Left lung (tissue), 4 donors: ENCODE measurements at regions not wholly inside any gene's neighbourhood (a gene's known extent, or its start where the extent isn't known, plus 50 kb on each side); places are given as distances from the start of the nearest gene placed in this dataset.

ENCODE experiments used
- ATAC-seq: fragments of 200-7000 bp; cut with Tn5 transposase; one replicate; pipeline ENCODE4 v1.9.1; 2020; ENCODE audit warnings: moderate library complexity
- DNase-seq, 4 donors: peaks; one replicate each; pipeline ENCODE4 v3.0.0-alpha.2; 2013 to 2020
- H3K27ac ChIP-seq, 2 donors: fragments of 200-600 bp; sonication (generic) in 1 of 2; one replicate each; pipeline versions ENCODE4 v1.5.0 to v1.8.0; 2020 to 2021
- H3K27me3 ChIP-seq, 2 donors: fragments of 200-600 bp; sonication (generic) in 1 of 2; one replicate each; pipeline versions ENCODE4 v1.5.0 to v1.8.0; 2020 to 2021
- H3K36me3 ChIP-seq, 2 donors: fragments of 200-600 bp; sonication (generic) in 1 of 2; one replicate each; pipeline versions ENCODE4 v1.5.0 to v1.8.0; 2020 to 2021
- H3K4me1 ChIP-seq, 2 donors: fragments of 200-600 bp; one replicate each; pipeline ENCODE4 v1.8.0; 2021
- H3K4me3 ChIP-seq, 2 donors: fragments of 200-600 bp; sonication (generic) in 1 of 2; one replicate each; pipeline versions ENCODE4 v1.5.0 to v1.8.0; 2020 to 2021; ENCODE audit warnings: mild to moderate bottlenecking in 1 of 2
- H3K9me3 ChIP-seq, 2 donors: fragments of 200-600 bp; sonication (generic) in 1 of 2; one replicate each; pipeline versions ENCODE4 v1.5.0 to v1.8.0; 2020 to 2021
- CTCF ChIP-seq, 2 donors: fragments of 200-600 bp; sonication (generic) in 1 of 2; IDR thresholded peaks; one replicate each; pipeline versions ENCODE4 v1.5.0 to v1.8.0; 2021; ENCODE audit warnings: antibody characterized with exemption in 2 of 2
- intact Hi-C, 2 donors: fragments of 100-400 bp; cut with DNase I; formaldehyde crosslinking; loops; one replicate each; pipeline versions ENCODE4 v1.11.2 to v1.14.2; 2022
- donor health status: DM: no; HTN: yes; CAD: no.
- donor health status: DM: no; HTN: no; CAD: no.

- DNase-seq (peak in 2 of 4 donors; percentile 22 to 67), ATAC-seq (no peak)
- intact Hi-C loops, result no loop called here
These were observed 172.7 kb downstream of the TRIM33 start for GRCh38 chr1:114338191-114338890.

GRCh38 chr1:114337417-114337816 lies 173.6 kb downstream of the TRIM33 start:
- H3K4me3 ChIP-seq, result no peak overlapping the region
- no peak for TF ChIP-seq CTCF (IDR thresholded peaks at IDR 0.05)

More at GRCh38 chr1:114338191-114338890, 172.7 kb downstream of the TRIM33 start:
- no peak overlapping the region for H3K4me3 ChIP-seq
- no peak for TF ChIP-seq CTCF (IDR thresholded peaks at IDR 0.05)
- H3K4me1 ChIP-seq, result no peaks in the 10 kb centered on the region
- H3K27me3 ChIP-seq, result peaks cover 0 to 4% of the 10 kb centered on the region in 2 donors
- H3K27ac ChIP-seq, result no peak overlapping the region
- H3K36me3 ChIP-seq, result no peaks in the 10 kb centered on the region
- H3K9me3 ChIP-seq, result no peaks in the 10 kb centered on the region

GRCh38 chr1:114336360-114336759 lies 174.6 kb downstream of the TRIM33 start:
- intact Hi-C loops, result no loop called here
- ATAC-seq (no peak), DNase-seq (no peak)
- H3K36me3 ChIP-seq, result no peaks in the 10 kb centered on the region
- H3K27ac ChIP-seq, result no peak overlapping the region
- no peaks in the 10 kb centered on the region for H3K9me3 ChIP-seq
- no peak for TF ChIP-seq CTCF (IDR thresholded peaks at IDR 0.05)
- H3K4me3 ChIP-seq, result no peak overlapping the region
- H3K27me3 ChIP-seq, result peaks cover 0 to 5% of the 10 kb centered on the region in 2 donors
- no peaks in the 10 kb centered on the region for H3K4me1 ChIP-seq

More at GRCh38 chr1:114337417-114337816, 173.6 kb downstream of the TRIM33 start:
- intact Hi-C loops, result no loop called here
- DNase-seq, result no peak
- Histone ChIP-seq H3K4me1 (no peaks in the 10 kb centered on the region), H3K9me3 (no peaks in the 10 kb centered on the region), H3K27ac (no peak overlapping the region), H3K27me3 (peaks cover 0 to 5% of the 10 kb centered on the region in 2 donors), H3K36me3 (no peaks in the 10 kb centered on the region)
- no peak for ATAC-seq

GRCh38 chr1:114335273-114335672 lies 175.7 kb downstream of the TRIM33 start:
- H3K27ac ChIP-seq, result no peak overlapping the region
- intact Hi-C loops, result no loop called here
- H3K36me3 ChIP-seq, result no peaks in the 10 kb centered on the region
- H3K4me3 ChIP-seq, result no peak overlapping the region
- H3K9me3 ChIP-seq, result no peaks in the 10 kb centered on the region
- TF ChIP-seq CTCF (IDR thresholded peaks at IDR 0.05), result no peak
- DNase-seq, result no peak
- H3K4me1 ChIP-seq, result no peaks in the 10 kb centered on the region
- H3K27me3 ChIP-seq, result peaks cover 0 to 5% of the 10 kb centered on the region in 2 donors
- ATAC-seq, result no peak

GRCh38 chr1:114334297-114334696 lies 176.7 kb downstream of the TRIM33 start:
- no peaks in the 10 kb centered on the region for H3K9me3 ChIP-seq
- intact Hi-C loops, result no loop called here
- H3K27me3 ChIP-seq, result peaks cover 0 to 5% of the 10 kb centered on the region in 2 donors
- no peak for DNase-seq
- H3K36me3 ChIP-seq, result no peaks in the 10 kb centered on the region
- ATAC-seq, result no peak
- no peak overlapping the region for H3K4me3 ChIP-seq
- H3K4me1 ChIP-seq, result no peaks in the 10 kb centered on the region
- no peak overlapping the region for H3K27ac ChIP-seq
- no peak for TF ChIP-seq CTCF (IDR thresholded peaks at IDR 0.05)
